ENCODE measurements at regions not wholly inside any gene's neighbourhood (a gene's known extent, or its start where the extent isn't known, plus 50 kb on each side); places are given as distances from the start of the nearest gene placed in this dataset.
"Not testable (repeated sequence)": the region's sequence is repeated elsewhere in the genome, so short reads cannot be mapped to it uniquely, and the experiment has no call there.

- in situ Hi-C loops (cut with MboI; ENCODE audit: low sequenced_read_pairs) = no loop called here
These were observed 61.0 kb downstream of the POLR2M start for GRCh38 chr15:57767481-57767880.

- in situ Hi-C loops (cut with MboI; ENCODE audit: low sequenced_read_pairs) = no loop called here
These were observed 62.8 kb downstream of the POLR2M start for GRCh38 chr15:57769266-57769665.

GRCh38 chr15:57770495-57770894 is 64.0 kb downstream of the POLR2M start:
- in situ Hi-C loops (cut with MboI; ENCODE audit: low sequenced_read_pairs) = no loop called here

- in situ Hi-C loops (cut with MboI; ENCODE audit: low sequenced_read_pairs) = no loop called here
These were observed 65.9 kb downstream of the POLR2M start for GRCh38 chr15:57772223-57772957.

- in situ Hi-C loops (cut with MboI; ENCODE audit: low sequenced_read_pairs) = no loop called here
These were observed 66.5 kb downstream of the POLR2M start for GRCh38 chr15:57773051-57773450.

- in situ Hi-C loops (cut with MboI; ENCODE audit: low sequenced_read_pairs) = no loop called here
These were observed 70.5 kb downstream of the POLR2M start for GRCh38 chr15:57777003-57777402.

GRCh38 chr15:57780471-57780870 is 74.0 kb downstream of the POLR2M start:
- in situ Hi-C loops (cut with MboI; ENCODE audit: low sequenced_read_pairs) = no loop called here

- in situ Hi-C loops (cut with MboI; ENCODE audit: low sequenced_read_pairs) = no loop called here
These were observed 76.2 kb downstream of the POLR2M start for GRCh38 chr15:57782731-57783130.

- in situ Hi-C loops (cut with MboI; ENCODE audit: low sequenced_read_pairs) = no loop called here
These were observed 77.6 kb downstream of the POLR2M start for GRCh38 chr15:57784081-57784511.

- in situ Hi-C loops (cut with MboI; ENCODE audit: low sequenced_read_pairs) = no loop called here
These were observed 78.5 kb downstream of the POLR2M start for GRCh38 chr15:57785039-57785438.

GRCh38 chr15:57785959-57786358 is 79.4 kb downstream of the POLR2M start:
- in situ Hi-C loops (cut with MboI; ENCODE audit: low sequenced_read_pairs) = no loop called here

GRCh38 chr15:57789225-57789624 is 82.7 kb downstream of the POLR2M start:
- in situ Hi-C loops (cut with MboI; ENCODE audit: low sequenced_read_pairs) = no loop called here

- in situ Hi-C loops (cut with MboI; ENCODE audit: low sequenced_read_pairs) = no loop called here
These were observed 86.4 kb downstream of the POLR2M start for GRCh38 chr15:57792724-57793449.

GRCh38 chr15:57795261-57795660 is 88.7 kb downstream of the POLR2M start:
- in situ Hi-C loops (cut with MboI; ENCODE audit: low sequenced_read_pairs) = no loop called here

- in situ Hi-C loops (cut with MboI; ENCODE audit: low sequenced_read_pairs) = no loop called here
These were observed 89.6 kb downstream of the POLR2M start for GRCh38 chr15:57796146-57796545.

GRCh38 chr15:57797110-57797509 is 90.6 kb downstream of the POLR2M start:
- in situ Hi-C loops (cut with MboI; ENCODE audit: low sequenced_read_pairs) = no loop called here

GRCh38 chr15:57797568-57798267 is 91.2 kb downstream of the POLR2M start:
- in situ Hi-C loops (cut with MboI; ENCODE audit: low sequenced_read_pairs) = no loop called here

GRCh38 chr15:57806003-57806402 is 99.5 kb downstream of the POLR2M start:
- in situ Hi-C loops (cut with MboI; ENCODE audit: low sequenced_read_pairs) = no loop called here

- in situ Hi-C loops (cut with MboI; ENCODE audit: low sequenced_read_pairs) = not testable (repeated sequence)
These were observed 102.8 kb downstream of the POLR2M start for GRCh38 chr15:57809285-57809684.

- in situ Hi-C loops (cut with MboI; ENCODE audit: low sequenced_read_pairs) = no loop called here
These were observed 110.1 kb downstream of the POLR2M start for GRCh38 chr15:57816599-57816998.

- in situ Hi-C loops (cut with MboI; ENCODE audit: low sequenced_read_pairs) = no loop called here
These were observed 113.1 kb downstream of the POLR2M start for GRCh38 chr15:57819646-57820045.

GRCh38 chr15:57820119-57820518 is 113.6 kb downstream of the POLR2M start:
- in situ Hi-C loops (cut with MboI; ENCODE audit: low sequenced_read_pairs) = no loop called here

All from HL-60/S4 (cell line).